A172 (cell line): ENCODE measurements at regions not wholly inside any gene's neighbourhood (a gene's known extent, or its start where the extent isn't known, plus 50 kb on each side); places are given as distances from the start of the nearest gene placed in this dataset.

ENCODE experiments used
- DNase-seq: peaks from one replicate; pipeline ENCODE4 v3.0.0-alpha.2; 2015; ENCODE audit warnings: low spot score

DNA sequence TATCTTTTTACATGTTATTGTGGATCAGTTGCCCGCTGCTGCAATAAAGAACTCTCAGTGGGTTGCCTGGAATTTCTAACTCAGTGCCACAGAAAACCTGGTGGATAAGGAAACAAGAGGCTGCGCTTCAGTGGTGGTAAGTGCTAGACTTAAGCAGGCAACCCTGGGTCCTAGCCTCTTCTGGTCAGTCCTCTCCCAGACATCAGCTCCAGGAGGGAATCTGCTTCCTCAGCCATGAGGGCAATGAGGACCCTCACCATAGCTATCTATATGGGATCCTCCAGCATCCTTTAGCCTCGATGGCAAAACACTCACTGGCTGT, 490.7 kb upstream of the SULF2 start:
- no peak for DNase-seq

DNA sequence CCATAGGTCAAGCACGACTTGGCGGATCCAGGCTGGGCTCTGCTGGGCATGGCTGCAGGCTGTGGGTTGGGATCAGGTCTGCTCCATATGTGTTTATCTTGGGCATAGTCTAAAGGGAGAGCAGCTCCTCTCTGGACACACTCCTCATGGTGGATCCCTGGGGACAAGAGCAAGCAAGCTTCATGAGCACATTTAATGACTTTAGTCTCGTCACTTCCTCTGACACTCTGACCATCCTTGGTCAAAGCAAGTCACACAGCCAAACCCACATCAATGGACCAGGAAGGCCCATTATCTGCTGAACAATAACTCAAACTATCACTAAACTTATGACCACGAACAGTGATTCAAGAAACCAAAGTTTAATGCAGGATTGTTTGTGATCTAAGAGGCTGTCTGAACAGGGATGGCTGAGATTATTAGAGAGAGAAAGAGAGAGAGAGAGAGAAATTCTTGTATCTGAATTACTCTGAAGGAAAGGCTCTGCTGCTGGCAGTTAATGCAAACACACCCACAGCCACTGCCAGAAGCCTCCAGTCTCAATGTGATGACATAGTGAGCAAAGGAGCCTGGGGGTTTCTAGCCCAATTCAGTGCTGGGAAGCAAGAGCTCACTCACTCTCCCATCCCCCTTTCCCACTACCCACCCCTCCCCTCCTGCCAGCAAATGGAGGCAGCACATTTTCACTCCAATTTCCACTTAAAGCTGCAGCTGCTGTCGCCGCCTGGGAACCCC, 490.2 kb upstream of the SULF2 start:
- DNase-seq, result no peak

DNA sequence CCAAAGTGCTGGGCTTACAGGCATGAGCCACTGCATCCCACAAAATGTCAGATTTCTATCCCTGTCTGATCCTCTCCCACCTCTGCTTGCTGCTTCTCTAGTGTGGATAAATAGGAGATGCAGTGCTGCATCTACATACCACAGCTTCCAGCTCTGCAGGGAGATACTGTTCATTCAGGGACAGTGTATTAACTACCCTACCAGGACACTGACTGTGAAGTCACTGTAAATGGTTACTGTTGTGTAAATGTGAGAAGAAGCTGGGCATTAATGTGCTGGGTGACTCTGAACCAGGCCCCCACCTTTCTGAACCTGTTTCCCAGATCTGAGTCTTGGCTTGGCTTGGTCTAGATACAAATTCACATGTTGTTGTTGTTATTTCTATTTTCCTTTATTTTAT, 488.6 kb upstream of the SULF2 start:
- DNase-seq, result no peak

GRCh38 chr20:48270885-48271284, 485.6 kb upstream of the SULF2 start:
- no peak for DNase-seq

DNA sequence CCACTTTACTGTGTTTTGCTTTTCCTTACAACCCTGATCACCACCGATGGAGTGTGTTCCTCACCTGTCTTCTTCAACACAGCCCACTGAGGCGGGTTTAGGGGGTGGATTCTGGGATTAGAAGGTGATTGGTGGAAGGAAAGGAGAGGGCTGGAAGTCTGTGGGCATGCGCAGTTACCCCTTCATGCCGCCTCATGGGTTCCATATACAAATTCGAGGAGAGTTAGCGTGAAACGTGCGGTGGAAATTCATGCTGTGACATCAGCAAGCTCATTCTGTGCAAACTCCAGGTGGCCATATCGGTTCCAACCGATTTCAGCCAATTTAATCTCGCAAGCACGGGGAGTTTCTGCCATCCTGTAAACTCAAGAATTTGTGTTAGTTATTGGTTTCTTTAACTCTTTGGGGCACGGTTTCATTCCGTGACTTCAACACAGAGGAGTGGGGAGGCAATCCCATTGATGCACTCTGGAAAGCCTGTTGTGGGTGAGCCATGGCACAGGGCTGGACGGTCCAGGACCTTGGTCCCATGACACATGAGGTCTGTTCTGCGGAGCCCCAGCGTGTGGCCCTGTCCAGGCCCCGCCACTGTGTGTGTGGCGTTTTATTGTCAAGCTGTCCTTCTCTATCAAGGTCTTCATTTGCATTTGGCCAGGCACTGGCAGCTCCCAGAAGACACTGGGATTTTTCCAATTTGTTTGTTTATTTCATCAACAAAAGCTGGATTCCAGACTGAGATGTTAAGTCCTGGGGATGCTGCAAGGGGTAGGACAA, 482.8 kb upstream of the SULF2 start:
- DNase-seq, result no peak

DNA sequence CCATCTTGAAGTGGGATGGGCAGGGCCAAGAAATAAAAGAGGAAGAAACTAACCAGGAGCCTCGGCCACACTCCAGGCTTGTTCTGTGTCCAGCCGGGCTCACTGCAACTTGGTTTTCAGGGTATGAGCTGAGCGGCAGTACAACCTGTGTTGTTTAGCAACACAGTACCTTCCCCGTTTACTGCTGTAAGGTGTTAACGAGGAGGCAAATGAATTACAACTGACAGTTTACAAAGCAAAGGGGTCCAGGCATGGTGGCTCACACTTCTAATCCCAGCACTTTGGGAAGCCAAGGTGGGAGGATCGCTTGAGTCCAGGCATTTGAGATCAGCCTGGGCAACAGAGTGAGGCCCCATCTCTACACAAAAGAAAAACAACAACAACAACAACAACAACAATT, 481.3 kb upstream of the SULF2 start:
- DNase-seq, result no peak

- DNase-seq, result no peak
Measured at GRCh38 chr20:48265791-48266190, 480.5 kb upstream of the SULF2 start.

DNA sequence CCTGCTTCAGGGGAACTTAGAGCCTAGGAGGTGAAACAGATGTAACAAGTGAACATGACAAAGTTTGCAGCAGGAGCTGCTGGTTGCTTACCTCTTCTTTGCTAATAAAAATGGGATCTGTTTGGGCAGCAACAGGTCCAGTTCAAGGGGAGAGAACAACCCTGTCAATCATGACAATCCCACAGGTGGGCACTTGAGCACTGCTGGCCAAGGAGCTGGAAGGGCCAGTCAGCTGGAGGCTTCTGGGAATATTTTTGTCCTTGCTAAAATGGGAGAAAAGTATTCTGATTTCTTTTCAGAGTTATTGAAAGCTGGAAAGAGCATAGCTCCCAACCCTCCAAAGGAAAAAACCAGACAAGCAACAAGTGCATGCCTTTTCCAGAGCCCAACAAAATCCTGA, 477.7 kb upstream of the SULF2 start:
- DNase-seq, result no peak

DNA sequence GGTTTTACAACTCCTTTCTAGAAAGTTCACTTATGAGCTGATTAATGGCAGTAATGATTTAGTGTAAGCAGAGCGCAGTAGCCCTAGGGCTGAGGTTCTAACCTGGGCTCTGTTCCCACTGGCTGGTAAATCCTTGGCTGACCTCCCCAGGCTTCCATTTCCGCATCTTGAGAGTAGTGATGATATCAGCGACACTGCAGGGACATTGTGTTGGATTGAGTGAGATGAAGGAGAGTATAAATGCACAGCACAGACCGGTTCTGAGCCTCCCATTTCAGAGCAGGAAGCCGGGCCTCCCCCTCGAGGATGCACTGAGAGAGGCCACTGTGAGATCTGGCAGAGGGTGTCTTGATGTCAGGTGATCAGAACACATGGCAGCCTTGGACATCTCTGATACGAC, 477.2 kb upstream of the SULF2 start:
- no peak for DNase-seq

- DNase-seq, result no peak
Measured at GRCh38 chr20:48261398-48261910, 476.2 kb upstream of the SULF2 start.

- DNase-seq, result no peak
Measured at GRCh38 chr20:48260129-48260756, 475.0 kb upstream of the SULF2 start.

- DNase-seq, result no peak
Measured at GRCh38 chr20:48259456-48259855, 474.2 kb upstream of the SULF2 start.

DNA sequence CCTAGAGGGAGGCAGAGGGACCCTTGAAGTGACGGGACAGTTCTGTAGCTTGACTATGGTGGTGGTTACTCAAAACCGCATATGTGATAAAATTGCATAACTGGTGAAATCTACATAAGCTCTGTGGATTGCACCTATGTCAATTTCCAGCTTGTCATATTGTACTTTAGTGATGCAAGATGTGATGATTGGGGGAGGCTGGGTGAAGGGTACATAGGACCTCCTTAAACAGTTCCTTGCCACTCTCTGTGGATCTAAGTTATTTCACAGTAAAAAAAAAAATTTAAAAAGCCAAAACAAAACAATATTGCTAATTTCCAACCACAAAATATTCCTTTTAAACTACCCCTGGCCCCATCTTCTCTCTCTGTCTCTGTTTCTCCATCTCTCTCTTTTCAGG, 472.6 kb upstream of the SULF2 start:
- no peak for DNase-seq

- DNase-seq, result no peak
Measured at GRCh38 chr20:48247961-48248360, 462.7 kb upstream of the SULF2 start.

GRCh38 chr20:48246061-48246790, 460.9 kb upstream of the SULF2 start:
- DNase-seq, result no peak

DNA sequence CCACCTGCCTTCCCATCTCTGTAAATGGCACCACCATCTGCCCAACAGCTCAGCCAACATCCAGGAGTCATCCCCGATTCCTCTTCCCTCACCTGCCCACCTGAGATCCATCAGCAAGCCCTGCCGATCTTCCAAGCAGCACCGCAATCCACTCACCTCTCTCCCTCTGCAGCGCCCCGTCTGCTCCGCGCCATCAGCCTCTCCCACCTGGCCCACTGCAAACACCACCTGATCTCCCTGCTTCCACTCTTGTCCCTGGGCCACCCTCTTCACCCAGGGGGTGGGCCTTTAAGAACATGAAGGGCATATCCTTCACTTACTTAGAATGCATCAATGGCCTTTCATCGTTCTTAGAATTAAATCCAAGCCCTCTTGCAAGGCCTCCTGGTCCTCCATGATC, 457.3 kb upstream of the SULF2 start:
- no peak for DNase-seq

DNA sequence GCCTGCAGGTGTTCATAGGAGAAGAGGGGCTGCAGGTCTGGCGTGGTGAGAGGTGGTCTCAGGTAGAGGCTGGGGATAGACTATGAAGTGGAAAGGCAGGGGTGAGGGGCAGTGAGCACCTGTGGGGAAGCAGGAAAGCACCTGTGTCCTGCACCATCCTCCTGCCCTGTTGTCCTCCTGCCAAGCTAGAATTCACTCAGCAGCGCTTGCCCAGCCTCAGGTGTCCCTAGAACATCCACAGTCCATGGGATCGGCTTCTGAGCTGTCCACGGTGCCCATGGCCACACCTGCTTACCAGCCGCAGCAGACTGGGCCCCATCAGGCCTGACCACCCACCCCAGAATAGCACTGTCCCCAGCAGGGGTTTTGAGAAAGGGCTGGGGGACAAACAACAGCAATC, 456.2 kb upstream of the SULF2 start:
- no peak for DNase-seq

DNA sequence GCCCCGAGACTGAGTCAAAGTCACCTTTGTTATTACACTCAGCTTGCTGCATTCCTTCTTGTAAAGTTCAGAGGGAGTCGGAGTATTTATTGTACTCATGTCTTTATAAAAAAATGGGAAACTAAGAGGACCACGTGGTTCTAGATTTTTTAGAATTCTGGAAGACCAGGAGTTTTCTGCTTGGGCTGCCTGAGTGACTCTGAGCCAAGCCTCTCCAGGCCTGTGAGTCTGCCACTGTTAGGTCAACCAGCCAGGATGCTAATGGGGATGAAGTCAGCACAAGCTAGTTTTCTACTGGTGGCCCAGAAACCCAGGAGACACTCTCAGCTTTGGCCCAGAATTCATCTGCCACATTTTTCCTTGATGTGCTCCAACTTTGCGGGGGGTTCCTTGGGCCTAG, 453.5 kb upstream of the SULF2 start:
- no peak for DNase-seq

DNA sequence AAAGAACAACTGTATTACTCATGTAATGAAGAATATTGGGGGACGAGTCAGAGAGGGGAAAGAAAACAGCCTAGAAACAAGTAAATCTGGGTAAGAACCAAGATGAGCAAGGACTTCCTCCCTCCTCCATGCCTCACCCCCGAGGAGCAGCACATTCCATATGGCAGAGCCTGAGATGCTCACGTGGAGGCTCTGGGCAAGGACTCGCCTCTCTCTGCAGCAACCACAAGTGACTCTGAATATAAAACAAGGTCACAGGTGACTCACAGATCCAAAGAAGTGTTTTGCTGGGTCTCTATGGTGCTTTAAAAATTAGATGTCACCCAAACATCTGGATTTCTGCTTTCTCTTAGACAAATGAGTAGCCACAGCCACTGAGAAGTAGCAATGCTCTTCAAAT, 453.0 kb upstream of the SULF2 start:
- DNase-seq, result peak; percentile 54

DNA sequence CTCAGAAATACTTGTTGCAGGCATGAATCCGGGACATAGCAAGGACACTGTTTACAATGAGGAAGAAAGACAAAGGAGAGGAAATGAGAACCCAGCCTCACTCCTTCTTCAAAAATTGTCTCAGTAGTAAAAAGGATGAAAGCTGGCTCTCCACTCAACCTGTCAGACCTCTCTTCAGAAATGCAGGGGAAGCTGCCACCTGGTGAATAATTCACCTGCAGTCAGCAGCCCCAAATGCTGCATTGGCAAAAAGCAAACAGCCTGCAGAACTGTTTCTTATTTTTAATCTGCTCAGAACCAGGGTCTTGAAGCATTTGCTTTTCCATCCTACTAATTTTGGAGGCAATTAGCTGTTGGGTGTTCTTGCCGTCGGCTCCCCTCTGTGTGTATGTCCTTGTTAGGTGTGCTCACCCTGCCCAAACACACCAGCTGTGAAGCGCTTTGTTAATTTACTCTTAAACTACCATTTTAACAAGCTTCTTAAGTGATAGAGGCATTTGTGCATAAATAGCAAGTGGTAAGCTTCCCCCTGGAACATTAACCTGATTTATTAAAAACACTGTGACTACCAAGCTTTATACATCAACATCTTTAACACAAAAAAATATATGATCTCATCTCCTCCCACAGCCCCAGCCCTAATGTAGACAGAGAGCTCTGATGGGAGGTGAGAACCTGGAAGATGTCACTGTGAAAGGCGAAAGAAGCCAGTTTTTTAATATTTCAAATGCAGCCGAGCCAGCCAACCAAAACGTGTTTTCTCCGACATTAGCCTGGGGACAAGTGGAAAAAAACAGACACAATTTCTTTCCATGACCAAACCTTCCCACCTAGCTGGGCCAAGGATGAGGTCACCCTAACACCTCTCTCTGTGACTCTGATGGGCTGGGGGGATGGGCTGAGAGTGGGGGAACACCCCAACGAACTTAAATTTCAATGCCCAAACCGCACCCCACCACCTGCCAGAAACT, 451.0 kb upstream of the SULF2 start:
- no peak for DNase-seq

DNA sequence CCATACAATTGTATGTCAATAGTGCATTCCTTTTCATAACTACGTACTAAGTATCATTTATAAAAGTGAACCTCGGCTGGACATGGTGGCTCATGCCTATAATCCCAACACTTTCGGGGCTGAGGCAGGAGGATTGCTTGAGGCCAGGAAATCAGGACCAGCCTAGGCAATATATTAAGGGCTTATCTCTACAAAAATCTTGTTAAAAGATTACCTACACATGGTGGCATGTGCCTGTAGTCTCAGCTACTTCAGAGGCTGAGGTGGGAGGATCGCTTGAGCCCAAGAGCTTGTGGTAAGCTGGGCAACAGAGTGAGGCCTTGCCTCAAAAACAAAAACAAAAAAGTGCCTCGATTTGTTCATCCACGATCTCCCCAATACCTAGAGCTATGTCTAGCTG, 449.7 kb upstream of the SULF2 start:
- no peak for DNase-seq
